ENCODE measurements at regions not wholly inside any gene's neighbourhood (a gene's known extent, or its start where the extent isn't known, plus 50 kb on each side); places are given as distances from the start of the nearest gene placed in this dataset.
"Not testable (repeated sequence)": the region's sequence is repeated elsewhere in the genome, so short reads cannot be mapped to it uniquely, and the experiment has no call there.

DNA sequence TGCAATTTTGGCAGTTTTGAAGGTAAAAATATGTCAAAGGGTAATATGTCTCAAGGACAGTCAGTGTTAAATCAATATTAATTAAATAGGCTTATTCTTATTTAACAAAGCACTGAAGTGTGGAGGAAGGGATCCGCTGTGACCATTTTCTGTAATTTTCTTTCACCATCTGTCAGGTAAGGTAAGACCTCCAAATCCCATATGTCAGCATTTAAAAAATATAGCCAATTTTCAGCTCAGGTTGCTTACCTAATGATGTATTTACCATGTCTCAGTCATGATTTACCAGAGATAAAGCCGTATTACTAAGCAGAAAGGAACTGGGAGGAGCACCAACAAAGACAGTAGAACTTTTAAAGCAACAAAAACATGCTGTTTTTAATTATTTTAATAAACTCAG is 683.9 kb downstream of the CCSER2 start:
- no peak for DNase-seq (ENCODE audit: low read depth)

- no peak for DNase-seq (ENCODE audit: low read depth)
These were observed 698.6 kb downstream of the CCSER2 start for GRCh38 chr10:85026878-85027467.

GRCh38 chr10:85032981-85033380 is 704.6 kb downstream of the CCSER2 start:
- no peak for DNase-seq (ENCODE audit: low read depth)

DNA sequence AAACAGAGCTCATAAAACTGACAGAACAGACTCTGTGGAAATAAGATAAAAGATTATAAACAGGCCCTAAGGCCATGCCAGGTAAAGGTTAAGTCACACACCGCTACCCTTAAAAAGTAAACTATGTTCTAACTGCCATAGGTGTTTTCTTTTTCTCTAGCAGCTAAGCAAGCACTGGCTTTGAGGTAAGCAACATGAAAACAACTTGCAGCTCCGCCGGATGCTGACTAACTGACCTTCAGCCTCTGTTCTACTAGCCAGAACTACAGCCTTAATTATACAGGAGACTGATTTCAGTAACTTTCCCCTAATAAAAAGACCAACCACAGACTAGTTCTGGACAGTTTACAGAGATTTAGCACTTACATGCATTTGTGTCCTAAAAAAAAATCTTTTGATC is 708.3 kb downstream of the CCSER2 start:
- no peak for DNase-seq (ENCODE audit: low read depth)

DNA sequence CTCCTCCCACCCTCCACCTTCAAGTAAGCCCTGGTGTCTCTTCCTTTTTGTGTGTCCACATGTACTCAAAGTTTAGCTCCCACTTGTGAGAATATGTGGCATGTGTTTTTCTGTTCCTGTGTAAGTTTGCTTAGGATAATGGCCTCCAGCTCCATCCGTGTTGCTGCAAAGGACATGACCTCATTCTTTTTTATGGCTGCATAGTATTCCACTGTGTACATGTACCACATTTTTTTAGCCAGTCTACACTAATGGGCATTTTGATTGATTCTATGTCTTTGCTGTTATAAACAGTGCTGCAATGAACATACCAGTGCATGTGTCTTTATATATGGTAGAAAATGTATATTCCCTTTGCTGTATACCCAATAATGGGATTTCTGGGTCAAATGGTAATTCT is 710.9 kb downstream of the CCSER2 start:
- no peak for DNase-seq (ENCODE audit: low read depth)

DNA sequence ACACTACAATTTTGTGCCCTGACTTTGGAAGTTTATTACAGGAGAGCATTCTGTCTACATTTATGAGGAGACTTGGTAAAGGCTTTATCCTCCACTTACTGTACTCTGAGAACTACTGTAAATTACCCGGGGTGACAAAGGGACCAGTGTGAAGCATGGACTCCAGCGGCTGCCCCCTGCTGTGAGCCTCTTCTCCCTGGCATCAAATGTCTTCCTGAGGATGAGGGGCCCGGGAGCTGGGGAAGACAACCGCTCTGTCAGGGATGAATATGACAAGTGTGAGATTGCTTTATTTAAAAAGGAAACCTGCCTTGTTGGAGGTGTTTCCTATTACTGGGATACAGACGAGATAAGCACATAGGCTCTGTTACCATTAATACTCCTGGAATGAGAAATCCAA is 714.8 kb downstream of the CCSER2 start:
- DNase-seq (ENCODE audit: low read depth) = no peak

DNA sequence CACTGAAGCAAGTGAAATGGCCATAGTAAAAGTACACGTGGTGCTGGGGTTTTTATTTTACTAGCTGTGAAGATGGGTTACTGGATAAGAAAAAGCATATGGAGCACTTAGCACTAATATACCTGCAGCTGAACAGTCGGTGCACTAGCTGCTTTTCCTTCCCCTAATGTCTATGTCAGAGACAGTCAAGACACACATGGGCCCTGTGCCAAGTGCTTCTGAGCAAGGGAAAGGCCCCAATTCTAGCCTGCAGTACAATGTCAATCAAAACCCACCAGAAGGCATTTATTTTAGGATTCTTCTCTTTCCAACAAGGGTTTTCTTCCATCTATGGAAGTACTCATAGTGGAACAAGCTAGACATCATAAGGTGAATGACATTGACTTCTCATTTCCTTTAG is 716.7 kb downstream of the CCSER2 start:
- DNase-seq (ENCODE audit: low read depth) = no peak

DNA sequence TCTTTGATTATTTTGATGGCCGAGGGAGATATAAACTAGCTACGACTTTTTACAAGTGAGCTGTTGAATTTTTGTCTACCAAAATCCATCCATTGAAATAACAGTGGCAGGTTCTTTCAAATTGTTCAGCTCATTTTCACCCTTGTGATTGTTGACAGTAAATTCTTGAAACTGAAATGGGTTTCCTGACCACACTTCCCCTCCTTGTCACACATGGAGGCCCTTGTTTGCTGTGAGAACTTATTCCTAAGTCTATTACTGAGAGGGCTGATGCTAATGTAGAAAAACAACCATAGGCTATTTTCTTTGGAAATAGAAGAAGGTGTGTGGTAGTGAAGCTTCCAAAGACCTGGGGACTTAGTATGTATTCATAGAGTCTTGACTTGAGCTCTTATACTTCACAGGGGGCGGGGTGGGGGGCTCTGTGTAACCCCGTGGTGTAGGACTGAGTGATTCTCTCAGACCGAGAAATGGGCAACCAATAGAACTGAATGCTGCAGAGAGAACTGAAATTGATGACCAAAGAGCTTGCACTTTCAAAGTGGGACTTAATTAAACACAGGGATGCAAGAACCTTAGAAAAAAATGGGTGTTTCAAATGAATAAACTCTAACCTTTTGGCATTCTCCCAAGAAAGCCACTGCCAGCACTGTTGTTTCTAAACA is 718.9 kb downstream of the CCSER2 start:
- DNase-seq (ENCODE audit: low read depth) = no peak

GRCh38 chr10:85047979-85048378 is 719.6 kb downstream of the CCSER2 start:
- no peak for DNase-seq (ENCODE audit: low read depth)

- DNase-seq (ENCODE audit: low read depth) = no peak
These were observed 720.3 kb downstream of the CCSER2 start for GRCh38 chr10:85048644-85049043.

DNA sequence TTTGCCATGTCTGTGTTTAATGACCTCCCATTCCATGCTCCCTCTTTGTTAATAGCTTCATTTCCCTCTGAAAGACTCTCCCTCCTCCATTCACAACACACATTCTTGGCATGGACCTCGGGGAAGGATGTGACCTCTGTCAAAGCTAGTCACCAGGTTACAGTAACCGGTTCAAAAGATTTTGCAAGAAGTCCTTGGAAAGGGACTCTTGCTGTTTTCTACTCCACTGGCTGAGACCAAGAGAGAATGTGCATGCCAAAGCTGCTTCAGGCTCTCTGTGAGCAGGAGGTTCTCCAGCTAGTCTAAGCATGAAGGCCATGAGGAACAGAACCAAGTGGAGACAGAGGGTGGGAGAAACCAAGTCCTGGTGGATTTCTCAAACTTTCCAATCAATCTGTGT is 732.6 kb downstream of the CCSER2 start:
- DNase-seq (ENCODE audit: low read depth) = no peak

GRCh38 chr10:85061401-85061800 is 733.0 kb downstream of the CCSER2 start:
- DNase-seq (ENCODE audit: low read depth) = no peak

DNA sequence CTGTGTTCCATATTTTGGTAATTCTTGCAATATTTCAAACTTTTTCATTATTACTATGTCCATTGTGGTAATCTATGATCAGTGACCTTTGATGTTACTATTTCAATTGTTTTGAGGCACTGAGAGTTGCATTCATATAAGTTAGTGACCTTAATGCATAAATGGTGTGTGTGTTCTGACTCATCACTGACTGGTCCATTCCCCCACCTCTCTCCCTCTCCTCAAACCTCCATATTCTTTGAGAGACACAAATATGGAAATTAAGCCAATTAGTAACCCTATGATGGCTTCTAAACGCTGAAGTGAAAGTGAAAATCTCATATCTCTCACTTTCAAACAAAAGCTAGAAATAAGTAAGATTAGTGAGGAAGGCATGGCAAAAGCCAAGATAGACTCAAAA is 739.6 kb downstream of the CCSER2 start:
- DNase-seq (ENCODE audit: low read depth) = no peak

GRCh38 chr10:85080934-85081333 is 752.5 kb downstream of the CCSER2 start:
- no peak for DNase-seq (ENCODE audit: low read depth)

GRCh38 chr10:85098835-85099521 is 770.6 kb downstream of the CCSER2 start:
- DNase-seq (ENCODE audit: low read depth) = no peak

DNA sequence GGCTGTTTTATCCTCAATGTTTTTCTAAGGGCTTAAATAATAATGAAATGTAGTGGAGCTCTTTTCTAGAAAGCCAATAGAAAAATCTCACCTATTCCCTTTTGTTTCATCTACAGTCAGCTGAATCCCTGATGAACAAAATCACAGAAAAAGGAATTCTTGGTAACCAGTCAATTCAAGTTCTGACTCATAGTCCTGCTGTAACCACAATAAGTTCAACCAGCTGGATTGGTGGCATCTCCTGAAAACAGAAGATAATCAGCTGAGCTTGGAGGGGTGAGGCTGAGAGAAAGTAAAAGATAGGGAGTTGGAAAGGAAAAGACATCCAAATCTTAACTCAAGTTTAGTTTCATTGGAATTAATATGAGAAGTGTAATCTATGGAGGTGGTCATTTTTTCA is 772.1 kb downstream of the CCSER2 start:
- no peak for DNase-seq (ENCODE audit: low read depth)

GRCh38 chr10:85105614-85106255 is 777.3 kb downstream of the CCSER2 start:
- DNase-seq (ENCODE audit: low read depth) = no peak

- no peak for DNase-seq (ENCODE audit: low read depth)
These were observed 782.9 kb downstream of the CCSER2 start for GRCh38 chr10:85111271-85111670.

DNA sequence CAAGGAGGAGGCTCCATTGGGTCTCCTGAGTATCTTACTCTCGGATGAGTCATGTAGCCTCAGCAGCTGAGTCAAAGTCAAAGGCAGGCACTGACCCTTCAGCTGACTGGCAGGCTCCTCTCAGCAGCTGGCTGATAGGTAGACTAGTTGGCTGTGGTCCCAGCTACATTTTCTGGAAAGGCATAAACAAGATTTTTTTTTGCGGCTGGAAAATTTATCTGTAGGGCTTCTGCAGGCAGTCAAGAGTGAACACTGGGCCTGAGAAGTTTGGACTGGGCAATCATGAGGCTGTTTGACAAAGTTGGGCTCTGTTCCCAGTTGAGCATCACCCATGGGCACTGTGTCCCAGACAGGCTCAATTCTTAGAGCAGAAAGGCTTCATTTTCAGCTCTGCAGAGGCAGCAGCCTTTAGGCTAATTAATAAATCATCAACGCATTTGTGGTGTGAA is 796.2 kb downstream of the CCSER2 start:
- DNase-seq (ENCODE audit: low read depth) = no peak

GRCh38 chr10:85137253-85137652 is 808.9 kb downstream of the CCSER2 start:
- DNase-seq (ENCODE audit: low read depth) = no peak

- no peak for DNase-seq (ENCODE audit: low read depth)
These were observed 809.7 kb downstream of the CCSER2 start for GRCh38 chr10:85138046-85138445.

DNA sequence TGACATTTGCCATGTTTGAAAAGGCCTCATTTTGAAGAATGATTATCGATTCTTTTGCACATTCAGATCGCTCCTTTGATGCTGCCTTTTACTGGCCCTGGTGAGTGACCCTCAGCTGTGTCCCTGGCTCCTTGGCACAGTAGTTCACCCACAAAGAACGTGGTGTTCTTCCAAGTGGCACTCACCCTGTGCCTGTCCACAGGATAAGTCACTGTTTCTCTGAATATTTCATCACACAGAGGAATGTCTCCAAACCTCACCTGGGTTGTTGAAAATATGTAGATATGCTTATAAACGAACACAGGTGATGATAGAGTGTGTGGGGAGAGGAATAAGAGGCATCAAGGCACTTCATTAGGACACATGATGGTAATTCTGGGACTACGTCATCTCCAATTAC is 810.7 kb downstream of the CCSER2 start:
- no peak for DNase-seq (ENCODE audit: low read depth)

DNA sequence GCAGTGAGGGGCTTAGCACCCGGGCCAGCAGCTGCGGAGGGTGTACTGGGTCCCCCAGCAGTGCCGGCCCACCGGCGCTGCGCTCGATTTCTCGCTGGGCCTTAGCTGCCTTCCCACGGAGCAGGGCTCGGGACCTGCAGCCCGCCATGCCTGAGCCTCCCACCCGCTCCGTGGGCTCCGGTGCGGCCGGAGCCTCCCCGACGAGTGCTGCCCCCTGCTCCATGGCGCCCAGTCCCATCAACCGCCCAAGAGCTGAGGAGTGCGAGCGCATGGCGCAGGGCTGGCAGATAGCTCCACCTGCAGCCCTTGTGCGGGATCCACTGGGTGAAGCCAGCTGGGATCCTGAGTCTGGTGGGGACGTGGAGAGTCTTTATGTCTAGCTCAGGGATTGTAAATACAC is 813.1 kb downstream of the CCSER2 start:
- not testable (repeated sequence) for DNase-seq (ENCODE audit: low read depth)
